Stimulated activated naive CD4-positive, alpha-beta T cell (primary cell): ENCODE measurements at regions not wholly inside any gene's neighbourhood (a gene's known extent, or its start where the extent isn't known, plus 50 kb on each side); places are given as distances from the start of the nearest gene placed in this dataset.
"Not testable (repeated sequence)": the region's sequence is repeated elsewhere in the genome, so short reads cannot be mapped to it uniquely, and the experiment has no call there.

Experiments
- DNase-seq, 6 experiments: peaks; one replicate each; lab custom pipeline; 2025; lab: John Stamatoyannopoulos, UW

GRCh38 chr5:121319292-121319691 is 532.4 kb upstream of the FTMT start:
- DNase-seq, result no peak

GRCh38 chr5:121325930-121326329 is 525.8 kb upstream of the FTMT start:
- DNase-seq, result no peak

- DNase-seq, result no peak
These were observed 501.3 kb upstream of the FTMT start for GRCh38 chr5:121350181-121350930.

- no peak for DNase-seq
These were observed 485.2 kb upstream of the FTMT start for GRCh38 chr5:121366515-121366914.

GRCh38 chr5:121373371-121373770 is 478.3 kb upstream of the FTMT start:
- DNase-seq, result no peak

GRCh38 chr5:121377461-121377860 is 474.2 kb upstream of the FTMT start:
- no peak for DNase-seq

- DNase-seq, result no peak
These were observed 473.6 kb upstream of the FTMT start for GRCh38 chr5:121378046-121378445.

- DNase-seq, result no peak
These were observed 472.9 kb upstream of the FTMT start for GRCh38 chr5:121378559-121379359.

- DNase-seq, result no peak
These were observed 471.6 kb upstream of the FTMT start for GRCh38 chr5:121380066-121380465.

- no peak for DNase-seq
These were observed 467.3 kb upstream of the FTMT start for GRCh38 chr5:121384359-121384758.

GRCh38 chr5:121386334-121386733 is 465.3 kb upstream of the FTMT start:
- DNase-seq, result no peak

GRCh38 chr5:121396716-121397115 is 455.0 kb upstream of the FTMT start:
- DNase-seq, result no peak

GRCh38 chr5:121399879-121400278 is 451.8 kb upstream of the FTMT start:
- DNase-seq, result no peak

- no peak for DNase-seq
These were observed 442.9 kb upstream of the FTMT start for GRCh38 chr5:121408778-121409177.

- no peak for DNase-seq
These were observed 436.4 kb upstream of the FTMT start for GRCh38 chr5:121415270-121415669.

GRCh38 chr5:121421646-121422045 is 430.0 kb upstream of the FTMT start:
- no peak for DNase-seq

- no peak for DNase-seq
These were observed 426.7 kb upstream of the FTMT start for GRCh38 chr5:121424976-121425375.

- no peak for DNase-seq
These were observed 425.5 kb upstream of the FTMT start for GRCh38 chr5:121426153-121426552.

GRCh38 chr5:121429761-121430160 is 421.9 kb upstream of the FTMT start:
- no peak for DNase-seq

GRCh38 chr5:121430538-121430937 is 421.1 kb upstream of the FTMT start:
- no peak for DNase-seq

GRCh38 chr5:121445511-121445910 is 406.2 kb upstream of the FTMT start:
- no peak for DNase-seq

GRCh38 chr5:121462441-121462840 is 389.2 kb upstream of the FTMT start:
- no peak for DNase-seq

- DNase-seq, result not testable (repeated sequence)
These were observed 380.5 kb upstream of the FTMT start for GRCh38 chr5:121471222-121471621.
